CD4-positive, alpha-beta T cell treated with Interleukin-2 at 100 ng/mL for 4 hours (primary cell): ENCODE measurements at regions not wholly inside any gene's neighbourhood (a gene's known extent, or its start where the extent isn't known, plus 50 kb on each side); places are given as distances from the start of the nearest gene placed in this dataset.

Experiments
- DNase-seq: peaks from one replicate; pipeline ENCODE4 v3.0.0-alpha.2; 2020; ENCODE audit warnings: low spot score

- DNase-seq, result no peak
These were observed 62.6 kb upstream of the FN1 start for GRCh38 chr2:215498431-215498830.

- DNase-seq, result no peak
These were observed 57.5 kb upstream of the FN1 start for GRCh38 chr2:215493376-215493775.

GRCh38 chr2:215489288-215489848 lies 53.5 kb upstream of the FN1 start:
- no peak for DNase-seq

GRCh38 chr2:215487002-215487372 lies 51.1 kb upstream of the FN1 start:
- DNase-seq, result no peak

- DNase-seq, result no peak
These were observed 50.6 kb upstream of the FN1 start for GRCh38 chr2:215486291-215487001.
